Transverse colon (tissue), 3 donors: ENCODE measurements at regions not wholly inside any gene's neighbourhood (a gene's known extent, or its start where the extent isn't known, plus 50 kb on each side); places are given as distances from the start of the nearest gene placed in this dataset.

Experiments used
- POLR2A ChIP-seq: fragments of 450-650 bp; IDR thresholded peaks from one replicate; pipeline ENCODE4 v1.6.1; 2016; ENCODE audit warnings: antibody characterized with exemption, mild to moderate bottlenecking, moderate library complexity
- TF ChIP-seq, protein P1 (sequence below), 5 experiments: fragments of 200-600 bp in 3 of 5; fragments of 450-650 bp in 2 of 5; sonication (generic) in 3 of 5; IDR thresholded peaks; 1 replicate in 2 of 5; 2 replicates in 3 of 5; pipeline ENCODE4 v1.5.1; 2016 to 2017; ENCODE audit warnings: antibody characterized with exemption in 5 of 5, inconsistent platforms in 3 of 5, mild to moderate bottlenecking in 2 of 5, moderate library complexity in 1 of 5

DNA sequence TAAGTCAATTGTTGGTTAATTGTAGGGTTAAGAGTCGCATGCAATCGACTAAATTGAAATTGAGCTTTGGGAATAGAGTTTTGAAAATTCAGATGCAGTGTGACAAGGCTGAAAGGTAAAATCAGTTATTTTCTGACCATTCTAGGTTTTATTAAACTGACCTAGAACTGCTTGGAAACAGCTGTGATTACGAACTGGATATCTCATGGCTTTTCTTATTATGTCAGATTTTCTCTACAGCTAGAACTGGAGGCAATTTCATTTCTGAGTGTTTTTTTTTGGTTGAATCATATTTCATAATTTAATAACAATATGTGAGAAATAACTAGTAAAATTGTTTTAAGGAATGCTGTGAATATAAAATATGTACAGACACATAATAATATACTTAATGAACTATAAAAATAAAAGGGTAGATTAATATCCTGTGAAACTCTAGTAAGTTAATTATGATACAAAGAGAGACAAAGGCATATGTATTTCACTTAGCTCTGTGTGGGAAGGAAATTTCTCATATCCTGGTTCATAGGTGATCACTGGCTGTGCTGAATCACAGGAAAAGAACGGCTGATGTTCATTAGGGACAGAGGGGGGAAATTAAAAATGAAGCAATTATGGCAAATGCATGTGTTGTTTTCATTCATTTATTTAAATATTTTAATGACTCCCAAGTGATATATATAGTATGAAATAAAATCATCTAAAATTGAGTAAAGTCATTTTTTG, 403.2 kb downstream of the ZIC1 start:
- TF ChIP-seq POLR2A = no peak
- TF ChIP-seq, protein P1, sequence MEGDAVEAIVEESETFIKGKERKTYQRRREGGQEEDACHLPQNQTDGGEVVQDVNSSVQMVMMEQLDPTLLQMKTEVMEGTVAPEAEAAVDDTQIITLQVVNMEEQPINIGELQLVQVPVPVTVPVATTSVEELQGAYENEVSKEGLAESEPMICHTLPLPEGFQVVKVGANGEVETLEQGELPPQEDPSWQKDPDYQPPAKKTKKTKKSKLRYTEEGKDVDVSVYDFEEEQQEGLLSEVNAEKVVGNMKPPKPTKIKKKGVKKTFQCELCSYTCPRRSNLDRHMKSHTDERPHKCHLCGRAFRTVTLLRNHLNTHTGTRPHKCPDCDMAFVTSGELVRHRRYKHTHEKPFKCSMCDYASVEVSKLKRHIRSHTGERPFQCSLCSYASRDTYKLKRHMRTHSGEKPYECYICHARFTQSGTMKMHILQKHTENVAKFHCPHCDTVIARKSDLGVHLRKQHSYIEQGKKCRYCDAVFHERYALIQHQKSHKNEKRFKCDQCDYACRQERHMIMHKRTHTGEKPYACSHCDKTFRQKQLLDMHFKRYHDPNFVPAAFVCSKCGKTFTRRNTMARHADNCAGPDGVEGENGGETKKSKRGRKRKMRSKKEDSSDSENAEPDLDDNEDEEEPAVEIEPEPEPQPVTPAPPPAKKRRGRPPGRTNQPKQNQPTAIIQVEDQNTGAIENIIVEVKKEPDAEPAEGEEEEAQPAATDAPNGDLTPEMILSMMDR (IDR thresholded peaks at IDR 0.05) = no peak
